KMS-11 (cell line): ENCODE measurements at regions not wholly inside any gene's neighbourhood (a gene's known extent, or its start where the extent isn't known, plus 50 kb on each side); places are given as distances from the start of the nearest gene placed in this dataset.

ENCODE experiments used
- H2AFZ ChIP-seq: fragments of 200-600 bp; sonication (generic); 2 replicates; pipeline ENCODE4 v1.6.1; 2016; ENCODE audit warnings: antibody characterized with exemption, mixed run types, low read depth
- H3K27ac ChIP-seq: fragments of 200-600 bp; sonication (generic); 2 replicates; pipeline ENCODE4 v1.6.1; 2016; ENCODE audit warnings: mild to moderate bottlenecking, mixed run types
- H3K27me3 ChIP-seq: fragments of 200-600 bp; sonication (generic); 2 replicates; pipeline ENCODE4 v1.6.1; 2017; ENCODE audit warnings: mild to moderate bottlenecking, low read depth, mixed run types, moderate library complexity; ENCODE audit not compliant: insufficient read depth
- H3K36me3 ChIP-seq: fragments of 200-600 bp; sonication (generic); 2 replicates; pipeline ENCODE4 v1.6.1; 2017; ENCODE audit warnings: mild to moderate bottlenecking, mixed run types; ENCODE audit not compliant: insufficient read depth
- H3K4me1 ChIP-seq: fragments of 200-600 bp; sonication (generic); 2 replicates; pipeline ENCODE4 v1.6.1; 2016; ENCODE audit warnings: mild to moderate bottlenecking, low read depth, mixed run types; ENCODE audit not compliant: poor library complexity, severe bottlenecking
- H3K4me2 ChIP-seq: fragments of 200-600 bp; sonication (generic); 2 replicates; pipeline ENCODE4 v1.7.0; 2016; ENCODE audit warnings: mild to moderate bottlenecking, mixed run types
- H3K4me3 ChIP-seq: fragments of 200-600 bp; sonication (generic); IDR thresholded peaks from 2 replicates; pipeline ENCODE4 v1.6.1; 2017; ENCODE audit warnings: low read depth, low read length, mixed read lengths; ENCODE audit not compliant: insufficient read depth
- H3K79me2 ChIP-seq: fragments of 200-600 bp; sonication (generic); 2 replicates; pipeline ENCODE4 v1.6.1; 2016; ENCODE audit warnings: low read depth, mixed run types; ENCODE audit not compliant: insufficient read depth
- H3K9ac ChIP-seq: fragments of 200-600 bp; sonication (generic); 2 replicates; pipeline ENCODE4 v1.6.1; 2016; ENCODE audit warnings: mild to moderate bottlenecking, mixed run types
- H4K20me1 ChIP-seq: fragments of 200-600 bp; sonication (generic); 2 replicates; pipeline ENCODE4 v1.6.1; 2016; ENCODE audit warnings: mild to moderate bottlenecking, mixed run types; ENCODE audit not compliant: insufficient read depth
- TF ChIP-seq, protein P1 (sequence below): fragments of 200-600 bp; sonication (generic); conservative IDR thresholded peaks from 2 replicates; pipeline ENCODE4 v1.6.1; 2017; ENCODE audit warnings: low read depth, mild to moderate bottlenecking, antibody characterized with exemption, low read length, moderate library complexity, mixed read lengths

DNA sequence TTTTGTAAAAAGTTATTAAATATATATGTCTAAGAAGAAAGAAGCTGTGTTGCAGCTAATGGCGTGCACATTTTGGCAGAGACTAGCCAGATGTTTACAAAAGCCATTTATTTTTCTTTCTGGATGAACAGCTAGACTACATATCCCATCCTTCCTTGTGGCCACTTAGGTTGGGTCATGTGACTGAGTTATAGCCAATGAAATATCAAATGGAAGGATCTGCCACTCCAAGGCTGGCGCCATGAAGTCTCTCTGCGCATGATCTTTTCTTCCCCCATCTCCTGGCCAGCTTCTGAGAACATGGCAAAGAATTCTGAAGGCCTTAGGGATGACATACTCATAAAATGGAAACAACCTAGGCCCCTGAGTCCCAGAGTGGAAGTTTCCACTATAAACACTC is 244.2 kb upstream of the DAB2 start:
- no peak overlapping the region for H3K9ac ChIP-seq
- no peaks in the 10 kb centered on the region for H4K20me1 ChIP-seq
- H3K4me3 ChIP-seq, result no peak overlapping the region
- no peak overlapping the region for H2AFZ ChIP-seq
- no peaks in the 10 kb centered on the region for H3K36me3 ChIP-seq
- TF ChIP-seq, protein P1, sequence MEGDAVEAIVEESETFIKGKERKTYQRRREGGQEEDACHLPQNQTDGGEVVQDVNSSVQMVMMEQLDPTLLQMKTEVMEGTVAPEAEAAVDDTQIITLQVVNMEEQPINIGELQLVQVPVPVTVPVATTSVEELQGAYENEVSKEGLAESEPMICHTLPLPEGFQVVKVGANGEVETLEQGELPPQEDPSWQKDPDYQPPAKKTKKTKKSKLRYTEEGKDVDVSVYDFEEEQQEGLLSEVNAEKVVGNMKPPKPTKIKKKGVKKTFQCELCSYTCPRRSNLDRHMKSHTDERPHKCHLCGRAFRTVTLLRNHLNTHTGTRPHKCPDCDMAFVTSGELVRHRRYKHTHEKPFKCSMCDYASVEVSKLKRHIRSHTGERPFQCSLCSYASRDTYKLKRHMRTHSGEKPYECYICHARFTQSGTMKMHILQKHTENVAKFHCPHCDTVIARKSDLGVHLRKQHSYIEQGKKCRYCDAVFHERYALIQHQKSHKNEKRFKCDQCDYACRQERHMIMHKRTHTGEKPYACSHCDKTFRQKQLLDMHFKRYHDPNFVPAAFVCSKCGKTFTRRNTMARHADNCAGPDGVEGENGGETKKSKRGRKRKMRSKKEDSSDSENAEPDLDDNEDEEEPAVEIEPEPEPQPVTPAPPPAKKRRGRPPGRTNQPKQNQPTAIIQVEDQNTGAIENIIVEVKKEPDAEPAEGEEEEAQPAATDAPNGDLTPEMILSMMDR, result no peak
- no peaks in the 10 kb centered on the region for H3K79me2 ChIP-seq
- H3K27me3 ChIP-seq, result no peaks in the 10 kb centered on the region
- H3K4me2 ChIP-seq, result no peak overlapping the region
- no peaks in the 10 kb centered on the region for H3K4me1 ChIP-seq
- no peak overlapping the region for H3K27ac ChIP-seq

- Histone ChIP-seq H3K36me3 (no peaks in the 10 kb centered on the region), H3K4me2 (no peak overlapping the region), H3K4me1 (peaks cover 6% of the 10 kb centered on the region), H3K9ac (no peak overlapping the region), H3K27ac (no peak overlapping the region), H2AFZ (no peak overlapping the region), H4K20me1 (no peaks in the 10 kb centered on the region), H3K79me2 (no peaks in the 10 kb centered on the region), H3K27me3 (no peaks in the 10 kb centered on the region), H3K4me3 (no peak overlapping the region)
- TF ChIP-seq, protein P1, result no peak
These were observed 240.5 kb upstream of the DAB2 start for GRCh38 chr5:39665328-39665727.

- no peaks in the 10 kb centered on the region for H4K20me1 ChIP-seq
- TF ChIP-seq, protein P1, result no peak
These were observed 238.2 kb upstream of the DAB2 start for GRCh38 chr5:39662945-39663344.

GRCh38 chr5:39661026-39661779 is 236.4 kb upstream of the DAB2 start:
- H3K4me2 ChIP-seq, result no peak overlapping the region
- H3K27ac ChIP-seq, result no peak overlapping the region
- H3K79me2 ChIP-seq, result no peaks in the 10 kb centered on the region
- H2AFZ ChIP-seq, result no peak overlapping the region
- H4K20me1 ChIP-seq, result no peaks in the 10 kb centered on the region
- H3K4me3 ChIP-seq, result no peak overlapping the region
- no peak overlapping the region for H3K9ac ChIP-seq
- no peaks in the 10 kb centered on the region for H3K27me3 ChIP-seq
- peaks cover 30% of the 10 kb centered on the region for H3K4me1 ChIP-seq
- no peaks in the 10 kb centered on the region for H3K36me3 ChIP-seq
- TF ChIP-seq, protein P1, result no peak

More at GRCh38 chr5:39662945-39663344, 238.2 kb upstream of the DAB2 start:
- H3K4me2 ChIP-seq, result no peak overlapping the region
- H3K36me3 ChIP-seq, result no peaks in the 10 kb centered on the region
- H2AFZ ChIP-seq, result no peak overlapping the region
- H3K9ac ChIP-seq, result no peak overlapping the region
- no peaks in the 10 kb centered on the region for H3K79me2 ChIP-seq
- no peaks in the 10 kb centered on the region for H3K27me3 ChIP-seq
- no peak overlapping the region for H3K27ac ChIP-seq
- H3K4me1 ChIP-seq, result peaks cover 21% of the 10 kb centered on the region
- no peak overlapping the region for H3K4me3 ChIP-seq
